Erythroblast (primary cell): ENCODE measurements at regions not wholly inside any gene's neighbourhood (a gene's known extent, or its start where the extent isn't known, plus 50 kb on each side); places are given as distances from the start of the nearest gene placed in this dataset.

ENCODE experiments used
- GATA1 ChIP-seq: IDR thresholded peaks from 2 replicates; pipeline ENCODE4 v1.6.1; 2011; ENCODE audit warnings: low read depth, mild to moderate bottlenecking, control low read depth, low read length, moderate library complexity
- POLR2A ChIP-seq: IDR thresholded peaks from 2 replicates; pipeline ENCODE4 v1.6.1; 2011; ENCODE audit warnings: mild to moderate bottlenecking, low read length

DNA sequence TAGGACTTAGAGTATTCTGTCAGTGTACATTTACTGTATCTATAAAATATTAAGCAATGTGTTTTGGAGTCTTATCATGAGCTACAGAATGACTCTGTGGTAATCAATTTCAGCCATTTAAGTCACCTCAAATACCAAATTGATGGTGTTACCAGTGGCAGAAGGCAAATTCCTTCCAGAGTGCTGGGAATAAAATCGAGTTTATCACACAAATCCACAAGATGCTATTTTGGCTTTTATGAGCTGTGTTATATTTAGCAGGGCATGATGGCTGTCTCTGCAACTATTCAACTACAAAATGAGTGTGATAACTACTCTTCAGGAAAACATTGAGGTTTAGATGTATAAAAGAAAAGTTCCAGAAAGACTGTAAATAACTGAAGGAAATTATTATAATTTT lies 78.2 kb downstream of the AREG start:
- no peak for TF ChIP-seq POLR2A
- TF ChIP-seq GATA1: no peak
